Ishikawa (cell line): ENCODE measurements at regions not wholly inside any gene's neighbourhood (a gene's known extent, or its start where the extent isn't known, plus 50 kb on each side); places are given as distances from the start of the nearest gene placed in this dataset.

Experiments used
- CEBPB ChIP-seq: IDR thresholded peaks from 2 replicates; pipeline ENCODE4 v1.6.1; 2012
- CREB1 ChIP-seq: IDR thresholded peaks from 2 replicates; pipeline ENCODE4 v1.6.1; 2012; ENCODE audit warnings: low read depth
- EP300 ChIP-seq: IDR thresholded peaks from 2 replicates; pipeline ENCODE4 v1.6.1; 2012; ENCODE audit warnings: borderline replicate concordance

DNA sequence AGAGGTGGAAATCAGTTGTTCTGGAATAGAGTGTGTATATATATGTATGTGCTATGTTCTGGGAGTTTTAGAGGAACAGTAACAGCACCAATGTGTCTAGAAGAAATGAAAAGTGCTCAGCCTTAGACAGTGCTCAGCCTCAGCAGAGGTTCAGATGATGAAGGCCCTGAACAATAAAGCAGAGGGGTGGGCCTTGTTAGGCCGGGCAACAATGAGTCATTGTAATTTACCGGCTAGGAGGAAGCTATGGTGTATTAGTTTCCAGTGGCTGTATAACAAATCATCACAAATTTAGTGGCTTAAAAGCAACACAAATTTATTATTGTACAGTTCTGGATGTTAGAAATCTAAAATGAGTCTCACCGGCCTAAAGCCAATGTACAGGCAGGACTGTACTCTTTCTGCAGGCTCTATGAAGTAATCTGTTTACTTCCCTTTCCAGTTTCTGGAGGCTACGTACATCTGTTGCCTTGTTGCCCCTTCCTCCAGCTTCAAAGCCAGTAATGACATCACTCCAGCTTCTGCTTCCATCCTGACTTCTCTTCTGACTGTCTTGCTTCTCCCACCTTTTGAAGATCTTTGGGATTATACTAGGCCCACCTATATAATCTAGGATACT lies 84.6 kb downstream of the CH25H start:
- TF ChIP-seq CEBPB (no peak), EP300 (no peak), CREB1 (no peak)
